HG02981 (cell line): ENCODE measurements at regions not wholly inside any gene's neighbourhood (a gene's known extent, or its start where the extent isn't known, plus 50 kb on each side); places are given as distances from the start of the nearest gene placed in this dataset.

Experiments used
- ATAC-seq: cut with Tn5 transposase; IDR thresholded peaks from one replicate; pipeline ENCODE4 v1.9.1; 2021; ENCODE audit warnings: mild to moderate bottlenecking, moderate library complexity; ENCODE audit not compliant: unreplicated experiment

- no peak for ATAC-seq
Measured at GRCh38 chr7:91812388-91812787, 68.1 kb downstream of the MTERF1 start.

GRCh38 chr7:91814189-91814588 lies 66.3 kb downstream of the MTERF1 start:
- ATAC-seq, result no peak
